ENCODE measurements at regions not wholly inside any gene's neighbourhood (a gene's known extent, or its start where the extent isn't known, plus 50 kb on each side); places are given as distances from the start of the nearest gene placed in this dataset.
"Not testable (repeated sequence)": the region's sequence is repeated elsewhere in the genome, so short reads cannot be mapped to it uniquely, and the experiment has no call there.

DNA sequence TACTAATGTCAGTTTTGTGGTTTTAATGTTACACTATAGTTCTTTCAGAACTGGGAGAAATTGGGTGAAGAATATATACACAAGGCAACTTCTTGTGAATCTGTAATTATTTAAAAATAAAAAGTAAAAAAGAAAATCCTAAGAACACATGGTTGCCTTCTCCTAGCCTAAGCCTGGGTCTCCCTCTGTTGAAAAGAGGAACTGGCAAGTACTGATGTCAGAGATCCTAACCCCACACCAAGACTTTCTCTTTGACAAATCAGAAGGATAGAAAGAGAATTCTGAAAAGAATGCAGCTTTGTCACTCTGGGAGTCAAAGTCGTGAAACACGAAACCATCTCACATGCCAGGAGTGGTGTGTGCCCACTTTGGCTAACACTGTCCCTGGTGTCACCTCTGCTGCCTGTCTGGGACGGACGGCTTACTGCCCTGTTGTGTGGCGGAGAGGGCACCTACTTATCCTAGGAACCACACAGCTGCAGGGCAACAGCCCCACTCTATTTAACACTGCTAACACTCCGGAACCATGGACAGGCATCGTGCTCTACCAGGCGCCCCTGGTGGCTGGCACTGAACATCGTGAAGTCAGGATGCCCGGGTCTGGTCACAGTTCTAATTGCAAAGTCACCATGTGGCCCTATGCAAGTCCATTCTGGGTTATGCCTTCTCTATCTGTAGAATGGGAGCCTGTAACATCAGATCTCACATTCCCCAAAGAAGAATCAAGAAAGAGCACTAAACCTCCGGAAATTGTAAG, 108.7 kb upstream of the CD82 start:
- no peak for DNase-seq

DNA sequence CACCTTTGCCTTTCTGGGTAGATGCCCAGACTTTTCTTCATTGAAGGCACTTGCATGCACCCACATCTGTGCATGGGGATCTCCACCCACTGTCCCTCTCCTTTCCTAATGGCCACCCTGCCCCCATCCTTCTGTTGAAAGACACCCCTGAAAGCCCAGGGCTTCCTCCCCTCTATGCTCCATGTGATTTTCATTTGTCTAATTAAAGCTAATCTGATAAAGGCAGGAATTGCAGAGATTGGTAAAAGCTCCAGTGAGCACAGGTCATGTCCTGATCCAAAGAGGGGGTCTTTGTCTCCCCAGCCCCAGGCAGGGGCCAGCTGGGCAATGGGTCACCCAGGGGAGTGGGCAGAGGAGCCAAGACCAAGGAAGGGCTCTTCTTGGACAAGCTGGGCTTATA, 107.6 kb upstream of the CD82 start:
- no peak for DNase-seq

DNA sequence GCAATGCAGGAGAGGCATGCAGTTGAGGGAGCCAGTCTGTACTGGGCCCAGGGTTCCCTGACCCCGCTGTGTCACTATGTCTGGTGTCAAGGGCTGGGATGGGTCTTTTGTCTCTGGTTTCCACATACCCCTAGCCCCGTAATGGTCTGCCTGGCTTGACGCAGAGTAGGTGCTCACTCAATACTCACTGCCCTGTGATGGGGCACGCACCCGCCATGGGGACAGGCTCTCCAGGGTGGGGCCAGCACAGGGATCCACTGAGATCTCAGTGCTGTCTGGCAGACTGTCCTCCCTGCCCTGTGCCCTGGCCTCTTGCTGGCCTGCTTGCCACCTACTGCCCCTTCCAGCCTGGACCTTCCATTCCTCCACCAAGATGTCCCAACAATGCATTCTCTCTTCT, 101.7 kb upstream of the CD82 start:
- DNase-seq = no peak

DNA sequence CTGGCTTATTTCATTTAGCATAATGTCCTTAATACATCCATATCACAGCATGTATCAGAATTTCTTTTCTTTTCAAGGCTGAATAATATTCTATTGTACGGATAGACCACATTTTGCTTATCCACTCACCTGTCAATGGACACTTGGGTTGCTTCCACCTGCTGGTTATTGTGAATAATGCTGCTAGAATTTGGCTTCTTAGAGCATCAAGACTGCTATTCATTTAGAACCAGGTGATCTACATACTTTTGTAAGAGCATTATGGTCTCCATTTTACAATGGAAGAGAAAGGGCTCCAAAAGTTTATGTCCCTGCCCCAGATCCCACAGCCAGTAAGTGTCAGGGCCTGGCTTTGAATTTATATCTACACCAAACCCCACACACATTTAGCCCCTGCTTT, 100.7 kb upstream of the CD82 start:
- DNase-seq = no peak

DNA sequence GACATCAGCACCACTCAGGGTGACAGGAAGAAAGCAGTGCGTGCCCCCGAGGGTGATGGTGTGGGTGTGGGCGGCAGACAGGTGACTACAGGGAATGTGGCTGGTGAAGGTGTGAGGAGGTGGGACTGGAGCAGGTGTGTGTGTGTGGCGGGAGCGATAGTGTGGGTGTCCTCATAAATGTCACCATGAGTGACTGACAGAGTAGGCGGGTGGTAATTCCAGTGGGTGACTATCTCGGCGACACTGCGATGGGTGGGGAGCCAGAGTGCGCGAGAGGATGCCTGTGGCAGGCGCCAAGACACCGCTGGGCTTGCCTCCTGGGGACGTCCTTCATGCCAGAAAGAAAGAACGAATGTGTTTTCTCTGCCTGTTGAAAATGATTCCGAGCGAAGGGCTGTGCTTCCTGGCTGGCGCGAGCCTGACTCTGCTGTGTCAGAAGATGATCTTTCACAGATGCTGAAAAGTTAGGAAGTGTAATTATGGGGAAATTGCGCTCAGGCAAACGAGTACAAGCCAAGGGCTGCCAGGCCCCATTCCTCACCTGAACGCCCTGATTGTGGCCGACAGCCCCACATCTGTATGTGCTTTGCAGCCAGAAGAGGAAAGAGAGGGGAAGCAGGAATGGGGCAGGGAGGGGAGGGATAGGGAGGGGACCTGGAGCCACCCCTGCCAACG, 98.8 kb upstream of the CD82 start:
- no peak for DNase-seq

DNA sequence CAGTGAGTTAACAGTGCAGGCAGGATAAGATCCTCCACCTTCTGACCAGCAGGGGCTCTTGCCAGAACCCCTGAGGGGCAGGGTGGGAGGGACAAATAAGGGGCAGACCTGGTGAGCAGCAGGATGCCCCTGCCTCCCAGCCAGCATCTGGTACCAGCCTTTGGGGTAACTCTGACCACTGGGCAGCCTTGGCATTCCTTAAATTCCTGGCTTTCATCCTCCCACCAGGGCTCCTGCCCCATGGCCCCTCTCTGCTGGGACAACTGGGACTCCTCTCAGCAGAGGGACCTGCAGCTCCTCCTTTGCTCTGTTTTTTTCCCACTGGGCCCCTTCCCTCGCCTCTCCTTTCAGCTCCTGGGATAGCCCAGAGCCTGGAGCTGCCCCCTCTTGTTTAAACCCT, 98.0 kb upstream of the CD82 start:
- no peak for DNase-seq

DNA sequence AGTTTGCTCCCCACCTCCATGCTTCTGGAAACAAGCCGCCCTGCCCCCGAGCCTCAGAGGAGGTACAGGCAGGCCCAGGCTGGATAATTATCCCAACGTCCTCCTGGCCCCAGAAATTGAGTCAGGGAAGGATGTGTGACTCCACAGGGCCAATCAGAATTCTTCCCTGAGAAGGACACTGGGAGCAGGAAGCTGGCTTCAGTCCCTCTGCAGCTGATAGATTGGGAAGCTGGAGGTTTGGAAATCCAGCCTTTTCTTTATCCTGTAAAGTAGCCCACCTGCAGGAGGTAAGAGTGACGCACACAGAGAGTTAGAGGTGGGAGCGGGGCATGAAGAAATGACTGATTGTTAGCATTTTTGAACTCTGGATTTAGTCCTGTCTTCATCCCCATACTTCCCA, 97.5 kb upstream of the CD82 start:
- DNase-seq = no peak

DNA sequence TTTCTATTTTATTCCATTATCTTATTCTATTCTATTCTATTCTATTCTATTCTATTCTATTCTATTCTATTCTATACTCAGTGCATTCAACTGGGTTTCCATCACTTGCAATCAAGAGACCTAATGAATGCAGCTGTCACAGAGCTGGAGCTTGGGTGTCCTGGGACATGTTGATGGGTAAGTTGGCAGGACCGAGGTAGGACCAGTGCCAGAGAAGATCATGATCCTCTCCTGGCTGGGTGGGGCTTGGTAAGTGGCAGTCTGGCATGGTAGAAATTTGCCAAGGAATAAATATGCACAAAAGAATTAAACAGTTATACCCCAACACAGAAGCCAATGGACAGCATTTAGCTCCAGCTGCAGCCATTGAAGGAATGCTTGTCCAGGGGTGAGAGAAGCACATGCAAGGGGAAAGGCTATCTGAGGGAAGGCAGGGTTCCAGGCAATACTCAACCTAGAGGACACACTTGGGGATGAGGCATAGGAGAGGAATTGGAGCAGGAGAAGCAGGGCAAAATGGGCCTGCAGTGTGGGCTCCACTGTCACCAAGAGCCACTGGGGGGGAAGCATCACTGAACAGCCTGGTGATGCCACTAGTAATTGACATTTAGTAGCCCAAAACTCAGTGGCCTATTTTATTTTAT, 97.0 kb upstream of the CD82 start:
- no peak for DNase-seq

DNA sequence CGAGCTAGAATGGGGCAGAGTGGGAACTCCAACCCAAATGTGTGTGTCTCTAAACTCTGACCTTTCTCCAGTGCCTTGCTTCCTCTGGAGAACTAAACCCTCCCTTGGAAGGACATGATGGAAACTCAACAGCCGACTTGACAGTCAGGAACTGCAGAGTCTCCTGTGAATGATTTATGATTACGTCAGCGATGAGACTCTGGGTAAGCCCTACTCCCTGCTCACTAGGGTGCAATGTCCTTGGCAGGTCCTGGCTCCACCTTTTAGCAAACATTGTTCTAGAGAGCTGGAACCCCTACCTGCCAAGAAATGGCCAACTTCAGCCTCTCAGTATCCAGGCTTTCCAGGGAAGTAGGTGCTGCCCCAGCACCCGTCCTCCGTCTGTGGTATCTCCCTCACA, 96.1 kb upstream of the CD82 start:
- no peak for DNase-seq

DNA sequence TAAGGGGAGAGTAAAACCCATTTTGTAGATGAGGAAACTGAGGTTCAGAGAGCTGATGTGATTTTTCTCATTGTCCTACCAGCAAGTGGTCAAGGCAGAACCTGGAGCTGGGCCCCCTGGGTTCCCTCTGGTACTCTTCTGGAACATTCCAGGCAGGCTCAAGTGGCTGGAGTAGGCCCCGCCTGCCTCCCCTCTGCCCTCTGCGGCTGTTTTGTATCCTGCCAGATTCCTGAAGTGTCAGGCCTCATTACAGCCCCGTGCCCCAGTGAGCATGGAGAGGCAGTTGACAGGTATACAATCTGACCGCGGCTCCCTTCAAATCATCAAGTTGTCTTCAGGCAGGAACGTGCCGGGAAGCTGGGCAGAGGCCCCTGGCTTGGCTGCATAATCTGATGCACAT, 94.6 kb upstream of the CD82 start:
- no peak for DNase-seq

DNA sequence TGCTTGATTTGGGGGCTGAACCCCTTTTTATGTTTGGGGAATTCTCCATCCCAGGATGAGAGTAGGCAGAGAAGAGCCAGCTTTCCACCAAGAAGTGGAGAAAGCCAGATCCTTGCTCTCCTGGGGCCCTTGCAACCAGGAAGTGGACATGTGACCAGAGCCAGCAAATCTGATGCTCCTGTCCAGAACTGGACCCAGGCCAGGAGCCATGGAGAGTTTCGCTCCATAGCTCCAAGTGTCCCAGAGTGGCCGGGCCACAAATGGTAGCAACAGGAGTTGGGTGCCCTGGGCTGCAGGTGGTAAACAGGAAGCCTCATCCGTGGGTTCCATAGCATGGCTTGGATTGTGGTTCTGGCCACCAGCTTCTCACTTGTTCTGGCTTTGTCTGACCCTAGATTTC, 93.9 kb upstream of the CD82 start:
- DNase-seq = no peak

DNA sequence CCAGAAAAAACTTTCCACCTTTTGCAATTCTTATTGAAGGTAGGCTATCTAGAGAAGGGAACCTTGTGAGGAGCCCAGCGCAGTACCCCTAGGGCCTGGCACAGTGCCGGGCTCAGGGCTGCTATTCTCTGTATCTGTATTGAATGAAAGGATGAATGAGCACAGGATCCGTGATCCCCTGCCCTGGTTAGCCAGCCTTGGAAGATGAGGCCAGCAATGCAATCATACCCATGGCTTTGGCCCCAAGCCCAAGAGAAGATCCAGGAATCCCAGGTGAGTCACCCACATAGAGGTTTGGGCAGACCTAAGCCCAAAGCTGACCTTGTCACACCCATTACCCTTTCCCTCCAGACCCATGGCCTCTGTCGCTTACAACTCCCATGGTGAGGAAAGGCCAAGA, 92.5 kb upstream of the CD82 start:
- no peak for DNase-seq

DNA sequence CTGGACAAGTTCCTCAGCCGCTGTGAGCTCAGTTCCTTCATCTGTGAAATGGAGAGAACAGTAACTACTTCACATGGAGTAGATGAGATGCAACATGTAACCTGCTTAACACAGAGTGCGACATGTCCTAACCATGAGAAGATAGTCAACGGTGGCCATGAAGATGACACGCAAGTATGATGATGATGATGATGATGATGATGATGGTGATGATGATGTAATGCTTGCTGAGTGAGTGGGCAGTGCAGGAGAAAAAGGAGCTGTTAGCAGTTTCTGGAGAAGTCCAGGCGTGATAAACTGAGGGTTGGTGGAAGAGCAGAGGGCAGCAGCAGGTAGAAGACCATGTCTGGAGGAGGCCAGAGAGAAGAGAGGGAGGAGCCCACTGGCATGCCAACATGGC, 90.8 kb upstream of the CD82 start:
- no peak for DNase-seq

DNA sequence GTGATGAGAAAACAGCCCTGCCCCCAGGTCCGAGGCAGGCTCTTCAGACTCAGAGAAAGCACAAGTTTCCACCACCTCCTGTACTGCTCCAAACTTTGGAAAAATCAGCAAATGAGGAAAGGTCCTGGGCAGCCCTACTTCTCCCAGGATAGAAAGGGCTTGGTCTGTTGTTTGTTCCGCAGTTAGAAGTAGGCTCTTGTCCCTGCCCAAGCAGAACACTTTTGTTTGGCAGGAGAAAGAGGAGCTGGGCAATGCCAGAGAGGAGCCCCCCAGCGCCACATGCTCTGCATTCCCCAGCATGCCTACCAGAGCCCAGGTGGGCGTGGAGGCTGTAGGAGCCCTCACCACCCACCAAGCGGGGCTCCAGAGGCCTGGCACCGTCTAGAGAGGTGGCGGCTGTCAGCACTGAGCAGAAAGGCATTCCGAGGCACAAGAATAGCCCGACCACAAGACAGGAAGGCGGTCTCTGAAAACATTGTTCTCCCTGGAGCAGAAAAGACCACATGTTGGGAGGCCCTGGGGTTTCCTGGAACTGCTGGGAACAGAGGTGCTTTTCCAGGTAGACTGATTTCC, 90.3 kb upstream of the CD82 start:
- no peak for DNase-seq

DNA sequence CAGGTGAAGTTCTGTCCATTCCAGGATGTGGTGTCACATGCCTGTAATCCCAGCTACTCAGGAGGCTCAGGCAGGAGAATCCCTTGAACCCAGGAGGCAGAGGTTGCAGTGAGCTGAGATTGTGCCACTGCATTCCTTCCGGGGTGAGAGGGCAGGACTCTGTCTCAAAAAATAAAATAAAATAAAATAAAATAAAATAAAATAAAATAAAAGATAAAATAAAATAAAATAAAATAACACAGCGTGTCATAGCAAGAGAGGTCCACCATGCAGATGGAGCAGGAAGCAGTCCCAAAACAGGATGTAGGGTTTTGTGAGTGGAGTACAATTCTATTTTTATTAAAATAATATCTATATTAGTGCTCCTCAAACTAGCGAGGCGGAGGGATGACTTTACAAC, 83.1 kb upstream of the CD82 start:
- DNase-seq = not testable (repeated sequence)

DNA sequence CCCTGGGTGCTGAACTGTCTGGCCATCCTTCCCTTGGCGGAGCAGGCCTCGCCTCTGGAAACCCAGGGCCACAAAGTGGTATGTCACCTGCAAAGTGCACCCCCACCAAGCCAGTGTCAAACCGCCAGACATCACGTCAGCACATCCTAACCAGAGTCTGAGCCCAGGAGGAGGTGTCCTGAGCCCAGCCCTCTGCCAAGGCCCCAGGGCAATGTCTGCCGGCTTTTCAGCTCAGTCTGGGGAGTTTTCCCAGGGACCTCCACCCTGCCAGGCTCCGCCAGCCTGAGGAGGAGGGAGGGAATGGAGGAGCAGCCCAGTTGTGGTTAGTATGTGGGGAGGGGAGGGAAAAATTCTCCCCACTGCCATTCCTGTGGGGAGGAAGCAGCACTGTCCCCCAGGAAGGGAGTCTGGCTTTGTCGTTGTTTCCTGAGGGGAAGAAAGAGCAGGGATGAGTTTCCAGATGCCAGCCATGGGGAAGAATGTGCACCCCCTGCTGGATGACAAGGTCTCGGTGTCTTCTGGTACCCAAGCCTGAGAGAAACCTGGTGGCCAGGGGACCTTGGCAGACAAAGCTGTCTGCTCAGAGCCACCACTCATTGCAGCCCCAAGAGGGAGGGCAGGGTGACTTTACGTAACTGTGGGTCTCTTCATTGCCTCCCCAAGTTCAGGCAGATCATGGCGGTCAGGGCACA, 81.4 kb upstream of the CD82 start:
- DNase-seq = no peak

DNA sequence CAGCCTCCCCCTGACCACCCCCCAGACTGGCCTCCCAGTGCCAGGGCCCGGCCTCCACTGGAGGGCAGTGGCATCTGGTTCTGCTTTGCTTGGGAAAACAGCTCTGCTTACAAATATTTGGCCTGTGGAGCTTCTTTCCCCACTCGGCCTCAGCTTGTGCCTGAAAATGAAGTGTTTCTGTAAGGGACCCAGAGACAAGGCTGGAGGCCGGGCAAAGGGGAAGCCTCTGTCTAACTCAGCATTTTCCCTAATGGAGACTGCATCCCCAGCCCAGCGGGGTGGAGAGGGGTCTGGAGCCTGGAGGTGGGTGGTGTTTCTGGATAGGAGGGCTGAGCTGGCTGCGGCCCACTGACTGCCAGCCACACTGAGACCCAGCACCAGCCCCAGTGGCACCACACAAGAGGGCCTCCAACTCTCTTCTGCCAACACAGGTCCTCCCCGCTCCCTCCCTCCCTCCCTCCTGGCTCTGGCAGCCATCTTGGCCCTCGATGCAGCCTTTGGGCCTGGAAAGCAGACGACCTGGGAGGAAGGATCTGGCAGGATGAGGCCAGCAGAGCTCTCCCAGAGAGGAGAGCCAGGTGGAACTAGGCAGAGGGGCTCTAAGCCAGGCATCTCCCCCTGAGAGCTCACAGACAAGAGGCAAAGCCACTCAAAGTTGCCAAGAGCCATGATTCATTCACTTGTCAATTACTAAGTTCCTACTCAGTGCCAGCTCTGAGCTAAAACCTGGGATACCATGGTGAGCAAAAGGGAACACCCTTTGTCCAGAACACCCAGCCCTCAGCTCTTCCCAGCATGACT, 77.1 kb upstream of the CD82 start:
- no peak for DNase-seq

DNA sequence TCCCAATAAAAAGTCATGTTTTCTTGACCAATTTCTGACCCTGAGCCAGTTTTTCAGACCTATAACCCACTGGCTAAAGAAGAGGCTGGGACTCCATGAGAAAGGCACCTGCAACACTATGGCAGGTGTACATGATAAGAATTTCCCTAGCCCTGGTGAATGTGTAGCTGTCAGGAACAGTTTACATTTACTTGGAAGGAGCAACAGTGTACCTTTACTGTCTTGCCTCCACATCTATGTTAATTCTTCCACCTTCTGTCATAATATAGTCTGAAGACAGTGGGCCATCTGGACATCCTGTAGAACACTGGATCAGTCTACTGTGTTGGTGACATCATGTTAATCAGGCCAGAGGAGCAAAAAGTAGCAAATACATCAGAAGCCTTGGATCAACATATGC, 72.1 kb upstream of the CD82 start:
- DNase-seq = no peak

DNA sequence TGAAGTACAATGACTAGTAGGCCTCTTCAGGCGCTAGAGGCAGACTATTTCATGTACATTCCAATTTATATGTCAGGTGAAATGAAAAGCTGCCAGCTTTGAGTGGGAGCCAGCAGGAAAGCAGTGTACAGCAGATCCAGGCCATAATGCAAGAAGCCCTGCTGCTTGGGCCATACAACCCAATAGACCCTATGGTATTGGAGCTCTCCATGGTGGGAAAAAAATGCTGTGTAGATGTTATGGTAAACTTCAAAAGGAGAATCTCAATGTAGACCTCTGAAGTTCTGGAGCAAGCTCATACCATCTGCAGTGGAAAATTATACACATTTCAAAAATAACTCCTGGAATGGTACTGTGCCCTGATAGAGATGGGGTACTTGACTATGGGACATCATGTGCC, 71.5 kb upstream of the CD82 start:
- no peak for DNase-seq

DNA sequence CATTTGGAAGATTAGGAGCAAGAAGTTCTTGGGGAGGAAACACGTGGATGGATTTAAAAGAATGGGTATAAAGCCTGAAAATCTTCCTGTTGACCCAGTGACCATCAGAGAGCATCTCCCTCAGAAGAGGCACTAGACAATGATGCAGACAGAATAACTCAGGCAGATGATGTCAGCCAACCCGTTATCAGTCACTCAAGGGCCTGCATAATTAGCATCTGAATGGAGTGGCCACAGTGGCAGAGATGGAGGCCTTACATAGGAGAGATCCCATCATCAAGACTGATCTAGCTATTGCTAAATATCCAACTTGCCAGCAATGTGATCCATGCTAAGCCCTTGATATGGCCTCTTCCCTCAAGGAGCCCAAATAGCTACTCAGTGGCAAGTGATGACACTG, 70.7 kb upstream of the CD82 start:
- DNase-seq = no peak

DNA sequence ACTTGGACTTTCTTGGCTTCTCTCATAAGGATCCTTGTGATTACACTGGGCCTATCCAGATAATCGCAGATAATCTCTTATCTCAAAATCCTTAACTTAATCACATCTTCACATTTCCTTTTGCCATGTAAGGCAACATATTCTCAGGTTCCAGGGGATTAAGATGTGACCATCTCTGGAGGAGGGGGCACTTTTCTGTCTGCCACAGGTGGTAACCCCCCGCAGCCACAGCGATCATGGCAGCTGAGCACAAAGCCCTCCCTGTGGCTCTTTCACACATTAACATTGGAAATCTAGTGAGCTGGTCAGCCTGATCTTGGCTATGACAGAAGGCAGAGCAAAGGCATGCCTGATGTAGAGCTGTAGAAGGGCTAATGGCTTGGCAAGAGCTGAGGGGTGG, 69.1 kb upstream of the CD82 start:
- no peak for DNase-seq

DNA sequence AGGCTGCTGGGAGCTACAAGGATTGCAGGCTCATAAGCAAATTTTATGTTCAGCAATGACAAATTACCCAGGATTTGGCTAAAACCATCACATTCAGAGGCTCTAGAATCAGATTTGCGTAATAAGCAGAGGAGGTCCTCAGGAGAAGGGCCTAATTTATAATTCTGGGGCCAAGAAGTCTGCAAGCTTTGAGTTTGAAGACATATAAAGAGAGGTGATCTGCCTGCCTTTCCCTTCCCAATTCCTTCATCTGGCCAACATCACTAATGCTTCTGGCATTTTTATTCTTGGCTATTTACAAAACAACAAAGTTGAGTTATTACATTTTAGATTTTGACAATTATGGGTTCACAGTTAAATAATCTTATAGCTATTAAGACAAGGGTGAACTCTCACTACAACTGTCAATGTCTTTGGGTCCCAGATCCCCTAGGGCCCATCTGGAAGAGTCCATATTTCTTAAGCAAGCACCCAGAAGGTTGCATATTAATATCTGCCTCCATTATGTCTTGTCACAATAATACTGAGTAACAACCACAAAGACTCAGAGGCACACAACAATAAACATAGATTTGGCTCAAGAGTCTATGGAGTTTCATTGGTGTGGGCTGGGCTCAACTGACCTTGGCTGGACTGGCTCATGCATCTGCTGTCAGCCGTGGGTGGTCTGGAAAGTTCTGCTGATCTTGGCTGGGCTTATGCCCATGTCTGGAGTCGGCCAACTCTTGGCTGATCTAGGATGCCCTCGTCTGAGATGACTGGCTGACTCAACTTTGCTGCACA, 67.2 kb upstream of the CD82 start:
- no peak for DNase-seq
